ENCODE measurements at regions not wholly inside any gene's neighbourhood (a gene's known extent, or its start where the extent isn't known, plus 50 kb on each side); places are given as distances from the start of the nearest gene placed in this dataset.

- H3K36me3 ChIP-seq (replicated peaks in 1 of 2): no peaks in the 10 kb centered on the region
- H3K4me3 ChIP-seq: no peak overlapping the region
- H3K4me1 ChIP-seq (replicated peaks in 1 of 2): no peaks in the 10 kb centered on the region
- H3K27me3 ChIP-seq: peaks cover 7% of the 10 kb centered on the region
- TF ChIP-seq POLR2A (IDR thresholded peaks at IDR 0.05): no peak
- TF ChIP-seq CTCF (IDR thresholded peaks at IDR 0.05): no peak
- H3K9me3 ChIP-seq (replicated peaks in 1 of 3): no peaks in the 10 kb centered on the region
- DNase-seq: no peak
- intact Hi-C loops (cut with DNase I): no loop called here
- H3K27ac ChIP-seq: no peak overlapping the region
- WGBS, 4 donors: 80 to 88% (median 85%) methylated on average over 7 of the region's 7 CpGs
Measured at GRCh38 chr20:22931653-22932608, 103.2 kb upstream of the SSTR4 start.

GRCh38 chr20:22939181-22939580, 95.9 kb upstream of the SSTR4 start:
- Histone ChIP-seq H3K4me1 (replicated peaks in 1 of 2) (no peaks in the 10 kb centered on the region), H3K27ac (no peak overlapping the region), H3K27me3 (no peaks in the 10 kb centered on the region), H3K4me3 (no peak overlapping the region), H3K36me3 (replicated peaks in 1 of 2) (no peaks in the 10 kb centered on the region), H3K9me3 (replicated peaks in 1 of 3) (no peaks in the 10 kb centered on the region)
- WGBS, 4 donors: 62 to 73% (median 69%) methylated on average over 3 of the region's 3 CpGs
- no peak for DNase-seq
- intact Hi-C loops (cut with DNase I): no loop called here
- TF ChIP-seq CTCF (IDR thresholded peaks at IDR 0.05): no peak
- TF ChIP-seq POLR2A (IDR thresholded peaks at IDR 0.05): no peak

- Histone ChIP-seq H3K27me3 (no peaks in the 10 kb centered on the region), H3K4me1 (replicated peaks in 1 of 2) (no peaks in the 10 kb centered on the region), H3K27ac (no peak overlapping the region), H3K4me3 (no peak overlapping the region), H3K9me3 (replicated peaks in 1 of 3) (no peaks in the 10 kb centered on the region), H3K36me3 (replicated peaks in 1 of 2) (no peaks in the 10 kb centered on the region)
- no peak for TF ChIP-seq POLR2A (IDR thresholded peaks at IDR 0.05)
- TF ChIP-seq CTCF (IDR thresholded peaks at IDR 0.05): no peak
- WGBS, 4 donors: 71 to 76% (median 74%) methylated on average over 4 of the region's 4 CpGs
- intact Hi-C loops (cut with DNase I): no loop called here
- no peak for DNase-seq
Measured at GRCh38 chr20:22940350-22940749, 94.8 kb upstream of the SSTR4 start.

GRCh38 chr20:22941550-22941949, 93.6 kb upstream of the SSTR4 start:
- intact Hi-C loops (cut with DNase I): no loop called here
- Histone ChIP-seq H3K4me1 (replicated peaks in 1 of 2) (no peaks in the 10 kb centered on the region), H3K4me3 (no peak overlapping the region), H3K9me3 (replicated peaks in 1 of 3) (no peaks in the 10 kb centered on the region), H3K27ac (no peak overlapping the region), H3K36me3 (replicated peaks in 1 of 2) (no peaks in the 10 kb centered on the region), H3K27me3 (peaks cover 5% of the 10 kb centered on the region)
- no peak for TF ChIP-seq CTCF (IDR thresholded peaks at IDR 0.05)
- no peak for TF ChIP-seq POLR2A (IDR thresholded peaks at IDR 0.05)
- no peak for DNase-seq
- 74 to 85% (median 76%) methylated on average over 5 of the region's 5 CpGs for WGBS, 4 donors

All from adrenal gland (tissue), 9 donors.